ENCODE measurements at regions not wholly inside any gene's neighbourhood (a gene's known extent, or its start where the extent isn't known, plus 50 kb on each side); places are given as distances from the start of the nearest gene placed in this dataset.

GRCh38 chr2:12052796-12053195 lies 306.4 kb downstream of the LPIN1 start:
- TF ChIP-seq CTCF (IDR thresholded peaks at IDR 0.05) = no peak
- no peak for TF ChIP-seq ZFX (IDR thresholded peaks at IDR 0.05; ENCODE audit: borderline replicate concordance)

Measured in 22Rv1 (cell line).